Coronary artery (tissue), 2 donors: ENCODE measurements at regions not wholly inside any gene's neighbourhood (a gene's known extent, or its start where the extent isn't known, plus 50 kb on each side); places are given as distances from the start of the nearest gene placed in this dataset.

Experiments
- DNase-seq: peaks from one replicate; pipeline ENCODE4 v3.0.0-alpha.2; 2017; ENCODE audit warnings: low spot score
- H3K27ac ChIP-seq, 2 donors: fragments of 200-600 bp; sonication (generic); one replicate each; pipeline ENCODE4 v1.5.1; 2016 to 2019
- H3K4me3 ChIP-seq: fragments of 200-600 bp; sonication (generic); 2 replicates; pipeline ENCODE4 v1.5.1; 2016; ENCODE audit warnings: mild to moderate bottlenecking, moderate library complexity
- CTCF ChIP-seq: fragments of 200-600 bp; sonication (generic); IDR thresholded peaks from one replicate; pipeline ENCODE4 v1.5.1; 2019; ENCODE audit warnings: antibody characterized with exemption

- no peak for DNase-seq
- TF ChIP-seq CTCF = no peak
- Histone ChIP-seq H3K4me3 (no peak overlapping the region), H3K27ac (no peak overlapping the region)
Measured at GRCh38 chr20:11714886-11715285, 202.8 kb upstream of the BTBD3 start.

- no peak overlapping the region for H3K27ac ChIP-seq
- no peak overlapping the region for H3K4me3 ChIP-seq
- no peak for TF ChIP-seq CTCF
- DNase-seq = no peak
Measured at GRCh38 chr20:11716239-11716944, 201.3 kb upstream of the BTBD3 start.

GRCh38 chr20:11716945-11717248, 200.8 kb upstream of the BTBD3 start:
- Histone ChIP-seq H3K27ac (no peak overlapping the region), H3K4me3 (no peak overlapping the region)
- DNase-seq = no peak
- TF ChIP-seq CTCF = no peak

GRCh38 chr20:11717562-11717961, 200.1 kb upstream of the BTBD3 start:
- H3K4me3 ChIP-seq = no peak overlapping the region
- no peak for TF ChIP-seq CTCF
- no peak for DNase-seq
- H3K27ac ChIP-seq = no peak overlapping the region

- no peak overlapping the region for H3K27ac ChIP-seq
- no peak for DNase-seq
- no peak overlapping the region for H3K4me3 ChIP-seq
- no peak for TF ChIP-seq CTCF
Measured at GRCh38 chr20:11718474-11719094, 199.1 kb upstream of the BTBD3 start.

GRCh38 chr20:11719153-11719552, 198.5 kb upstream of the BTBD3 start:
- no peak for TF ChIP-seq CTCF
- DNase-seq = no peak
- Histone ChIP-seq H3K4me3 (no peak overlapping the region), H3K27ac (no peak overlapping the region)

- TF ChIP-seq CTCF = no peak
Measured at GRCh38 chr20:11721411-11721810, 196.3 kb upstream of the BTBD3 start.

More at GRCh38 chr20:11721411-11721810, 196.3 kb upstream of the BTBD3 start:
- no peak overlapping the region for H3K27ac ChIP-seq
- DNase-seq = no peak
- H3K4me3 ChIP-seq = no peak overlapping the region
